ENCODE measurements at regions not wholly inside any gene's neighbourhood (a gene's known extent, or its start where the extent isn't known, plus 50 kb on each side); places are given as distances from the start of the nearest gene placed in this dataset.

- no peaks in the 10 kb centered on the region for H3K79me2 ChIP-seq (ENCODE audit: control insufficient read depth, insufficient read depth, low read length)
- no peaks in the 10 kb centered on the region for H3K27me3 ChIP-seq (ENCODE audit: control insufficient read depth, insufficient read depth, low read length)
- no peak overlapping the region for H3K9ac ChIP-seq (ENCODE audit: insufficient read depth, low read length)
- H3K4me3 ChIP-seq (replicated peaks in 1 of 4; ENCODE audit: control extremely low read depth in 1 of 4, insufficient read depth in 1 of 4, low read depth in 3 of 4, low read length in 4 of 4): no peak overlapping the region
- TF ChIP-seq CTCF (conservative IDR thresholded peaks at IDR 0.05 in 1 of 2, IDR thresholded peaks at IDR 0.05 in 1 of 2; ENCODE audit: low read depth in 1 of 2, low read length in 2 of 2) (no peak), EZH2 (IDR thresholded peaks at IDR 0.05; ENCODE audit: low read length, missing control alignments) (no peak)
- H4K20me1 ChIP-seq (ENCODE audit: control insufficient read depth, extremely low read depth, insufficient read depth, low read length): no peaks in the 10 kb centered on the region
- no peak overlapping the region for H2AFZ ChIP-seq (ENCODE audit: low read length)
- no peaks in the 10 kb centered on the region for H3K4me1 ChIP-seq (ENCODE audit: control insufficient read depth, extremely low read depth, insufficient read depth, low read length)
- no peak for DNase-seq (ENCODE audit: low read depth in 2 of 2)
- H3K4me2 ChIP-seq (ENCODE audit: extremely low read depth, insufficient read depth, low read length): no peak overlapping the region
- H3K27ac ChIP-seq (ENCODE audit: insufficient read depth, low read length): no peak overlapping the region
- no peaks in the 10 kb centered on the region for H3K36me3 ChIP-seq (ENCODE audit: control insufficient read depth, insufficient read depth, low read length)
- H3K9me3 ChIP-seq (ENCODE audit: control insufficient read depth, insufficient read depth, low read depth, low read length): no peaks in the 10 kb centered on the region
These were observed 236.8 kb downstream of the ALX1 start for GRCh38 chr12:85516667-85517325.

DNA sequence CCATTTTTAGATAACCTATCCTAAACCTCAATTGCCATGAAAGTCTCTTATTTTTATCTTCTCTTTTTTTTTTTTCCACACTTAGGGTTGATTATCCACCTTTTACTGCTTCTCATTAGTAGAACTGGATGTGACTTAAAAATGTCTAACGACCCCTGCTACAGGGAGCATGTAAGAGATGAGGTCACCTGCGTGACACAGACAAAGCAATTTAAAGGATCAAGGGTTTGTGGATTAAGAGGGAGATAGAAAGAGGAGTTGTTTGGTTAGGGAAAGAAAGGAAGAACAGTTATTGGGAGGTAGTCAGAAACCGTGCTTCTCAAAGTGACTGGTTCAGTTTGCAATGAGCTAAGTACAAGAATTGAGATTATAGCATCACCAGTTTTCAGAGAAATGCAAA lies 239.1 kb downstream of the ALX1 start:
- H4K20me1 ChIP-seq (ENCODE audit: control insufficient read depth, extremely low read depth, insufficient read depth, low read length): no peaks in the 10 kb centered on the region
- no peaks in the 10 kb centered on the region for H3K36me3 ChIP-seq (ENCODE audit: control insufficient read depth, insufficient read depth, low read length)
- no peaks in the 10 kb centered on the region for H3K79me2 ChIP-seq (ENCODE audit: control insufficient read depth, insufficient read depth, low read length)
- no peak overlapping the region for H3K27ac ChIP-seq (ENCODE audit: insufficient read depth, low read length)
- no peak overlapping the region for H3K4me2 ChIP-seq (ENCODE audit: extremely low read depth, insufficient read depth, low read length)
- H2AFZ ChIP-seq (ENCODE audit: low read length): no peak overlapping the region
- no peaks in the 10 kb centered on the region for H3K4me1 ChIP-seq (ENCODE audit: control insufficient read depth, extremely low read depth, insufficient read depth, low read length)
- TF ChIP-seq CTCF (conservative IDR thresholded peaks at IDR 0.05 in 1 of 2, IDR thresholded peaks at IDR 0.05 in 1 of 2; ENCODE audit: low read depth in 1 of 2, low read length in 2 of 2) (no peak), EZH2 (IDR thresholded peaks at IDR 0.05; ENCODE audit: low read length, missing control alignments) (no peak)
- DNase-seq (ENCODE audit: low read depth in 2 of 2): no peak
- H3K27me3 ChIP-seq (ENCODE audit: control insufficient read depth, insufficient read depth, low read length): no peaks in the 10 kb centered on the region
- H3K9me3 ChIP-seq (ENCODE audit: control insufficient read depth, insufficient read depth, low read depth, low read length): no peaks in the 10 kb centered on the region
- no peak overlapping the region for H3K4me3 ChIP-seq (replicated peaks in 1 of 4; ENCODE audit: control extremely low read depth in 1 of 4, insufficient read depth in 1 of 4, low read depth in 3 of 4, low read length in 4 of 4)
- no peak overlapping the region for H3K9ac ChIP-seq (ENCODE audit: insufficient read depth, low read length)

- no peak overlapping the region for H2AFZ ChIP-seq (ENCODE audit: low read length)
- no peak overlapping the region for H3K4me3 ChIP-seq (replicated peaks in 1 of 4; ENCODE audit: control extremely low read depth in 1 of 4, insufficient read depth in 1 of 4, low read depth in 3 of 4, low read length in 4 of 4)
- no peaks in the 10 kb centered on the region for H3K27me3 ChIP-seq (ENCODE audit: control insufficient read depth, insufficient read depth, low read length)
- H3K4me2 ChIP-seq (ENCODE audit: extremely low read depth, insufficient read depth, low read length): no peak overlapping the region
- no peaks in the 10 kb centered on the region for H3K79me2 ChIP-seq (ENCODE audit: control insufficient read depth, insufficient read depth, low read length)
- no peaks in the 10 kb centered on the region for H4K20me1 ChIP-seq (ENCODE audit: control insufficient read depth, extremely low read depth, insufficient read depth, low read length)
- TF ChIP-seq CTCF (conservative IDR thresholded peaks at IDR 0.05 in 1 of 2, IDR thresholded peaks at IDR 0.05 in 1 of 2; ENCODE audit: low read depth in 1 of 2, low read length in 2 of 2) (no peak), EZH2 (IDR thresholded peaks at IDR 0.05; ENCODE audit: low read length, missing control alignments) (no peak)
- H3K4me1 ChIP-seq (ENCODE audit: control insufficient read depth, extremely low read depth, insufficient read depth, low read length): no peaks in the 10 kb centered on the region
- no peak for DNase-seq (ENCODE audit: low read depth in 2 of 2)
- H3K27ac ChIP-seq (ENCODE audit: insufficient read depth, low read length): no peak overlapping the region
- no peaks in the 10 kb centered on the region for H3K9me3 ChIP-seq (ENCODE audit: control insufficient read depth, insufficient read depth, low read depth, low read length)
- no peaks in the 10 kb centered on the region for H3K36me3 ChIP-seq (ENCODE audit: control insufficient read depth, insufficient read depth, low read length)
- H3K9ac ChIP-seq (ENCODE audit: insufficient read depth, low read length): no peak overlapping the region
These were observed 243.2 kb downstream of the ALX1 start for GRCh38 chr12:85523197-85523596.
